ENCODE measurements at regions not wholly inside any gene's neighbourhood (a gene's known extent, or its start where the extent isn't known, plus 50 kb on each side); places are given as distances from the start of the nearest gene placed in this dataset.

GRCh38 chr9:12289711-12290110 lies 403.5 kb upstream of the TYRP1 start:
- TF ChIP-seq POLR2A (IDR thresholded peaks at IDR 0.05) (no peak), CTCF (IDR thresholded peaks at IDR 0.05) (no peak)

Data from body of pancreas (tissue), 4 donors.